ENCODE measurements at regions not wholly inside any gene's neighbourhood (a gene's known extent, or its start where the extent isn't known, plus 50 kb on each side); places are given as distances from the start of the nearest gene placed in this dataset.
"Not testable (repeated sequence)": the region's sequence is repeated elsewhere in the genome, so short reads cannot be mapped to it uniquely, and the experiment has no call there.

- DNase-seq (ENCODE audit: low read depth in 3 of 3, low spot score in 2 of 3): no peak
Measured at GRCh38 chr16:52740766-52741165, 193.8 kb upstream of the TOX3 start.

- DNase-seq (ENCODE audit: low read depth in 3 of 3, low spot score in 2 of 3): no peak
Measured at GRCh38 chr16:52740333-52740732, 193.4 kb upstream of the TOX3 start.

DNA sequence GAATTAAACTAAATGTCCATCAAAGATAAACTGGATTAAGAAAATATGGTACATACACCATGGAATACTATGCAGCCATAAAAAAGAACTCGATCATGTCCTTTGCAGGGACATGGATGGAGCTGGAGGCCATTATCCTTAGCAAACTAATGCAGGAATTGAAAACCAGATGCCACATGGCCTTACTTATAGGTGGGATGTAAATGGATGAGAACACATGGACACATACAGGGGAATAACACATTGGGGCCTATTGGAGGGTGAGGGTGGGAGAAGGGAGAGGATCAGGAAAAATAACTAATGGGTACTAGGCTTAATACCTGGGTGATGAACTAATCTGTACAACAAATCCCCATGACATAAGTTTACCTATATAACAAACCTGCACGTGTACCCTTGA, 192.0 kb upstream of the TOX3 start:
- DNase-seq (ENCODE audit: low read depth in 3 of 3, low spot score in 2 of 3): not testable (repeated sequence)

DNA sequence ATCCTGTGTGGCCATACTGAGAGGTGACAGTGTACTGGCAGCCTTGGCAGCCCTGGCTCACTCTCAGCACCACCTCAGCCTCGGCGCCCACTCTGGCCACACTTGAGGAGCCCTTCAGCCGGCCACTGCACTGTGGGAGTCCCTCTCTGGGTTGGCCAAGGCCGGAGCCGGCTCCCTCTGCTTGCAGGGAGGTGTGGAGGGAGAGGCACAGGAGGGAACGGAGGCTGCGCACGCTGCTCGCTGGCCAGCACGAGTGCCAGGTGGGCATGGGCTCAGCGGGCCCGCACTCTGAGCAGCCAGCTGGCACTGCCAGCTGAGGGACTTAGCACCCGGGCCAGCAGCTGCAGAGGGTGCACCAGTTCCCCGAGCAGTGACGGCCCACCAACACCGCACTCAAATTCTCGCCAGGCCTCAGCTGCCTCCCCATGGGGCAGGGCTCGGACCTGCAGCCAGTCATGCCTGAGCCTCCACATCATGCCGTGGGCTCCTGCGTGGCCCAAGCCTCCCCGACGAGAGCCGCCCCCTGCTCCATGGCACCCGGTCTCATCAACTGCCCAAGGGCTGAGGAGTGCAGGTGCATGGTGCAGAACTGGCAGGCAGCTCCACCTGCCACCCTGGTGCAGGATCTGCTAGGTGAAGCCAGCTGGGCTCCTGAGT, 184.4 kb upstream of the TOX3 start:
- DNase-seq (ENCODE audit: low read depth in 3 of 3, low spot score in 2 of 3): no peak

DNA sequence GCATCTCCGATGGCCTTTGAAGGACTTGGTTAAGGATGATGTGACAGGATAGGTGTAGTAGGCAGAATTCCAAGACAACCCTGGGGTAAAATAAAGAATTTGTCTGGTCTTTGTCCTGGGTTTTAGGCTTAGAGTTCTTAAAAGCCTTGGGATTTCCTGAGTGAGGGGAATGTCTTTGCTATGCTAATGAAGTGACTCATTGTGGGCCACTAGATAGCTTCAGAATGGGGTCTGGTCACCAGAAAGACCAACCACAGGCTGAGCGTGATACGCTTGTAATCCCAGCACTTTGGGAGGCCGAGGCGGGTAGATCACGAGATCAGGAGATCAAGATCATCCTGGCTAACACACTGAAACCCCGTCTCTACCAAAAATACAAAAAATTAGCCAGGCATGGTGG, 182.8 kb upstream of the TOX3 start:
- DNase-seq (ENCODE audit: low read depth in 3 of 3, low spot score in 2 of 3): no peak

DNA sequence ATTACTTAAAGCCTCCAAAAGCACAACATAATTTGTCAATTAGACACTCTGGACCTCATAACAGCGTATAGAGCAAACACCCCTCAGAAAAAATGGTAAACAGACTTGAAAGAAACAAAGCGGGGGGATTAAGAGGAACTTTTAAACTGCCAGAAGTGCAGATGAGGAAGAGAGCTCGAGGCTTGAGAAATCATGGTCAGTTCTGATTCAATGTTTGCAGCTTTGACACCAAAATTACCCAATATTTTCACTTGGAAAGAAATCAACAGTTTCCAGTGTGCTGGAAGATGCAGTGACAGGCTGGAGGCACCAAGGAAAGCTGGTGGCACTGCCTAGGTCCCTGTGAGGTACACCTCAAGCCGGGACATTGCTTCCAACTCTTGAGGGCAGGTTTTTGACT, 180.9 kb upstream of the TOX3 start:
- DNase-seq (ENCODE audit: low read depth in 3 of 3, low spot score in 2 of 3): no peak

- no peak for DNase-seq (ENCODE audit: low read depth in 3 of 3, low spot score in 2 of 3)
Measured at GRCh38 chr16:52727441-52727840, 180.5 kb upstream of the TOX3 start.

- no peak for DNase-seq (ENCODE audit: low read depth in 3 of 3, low spot score in 2 of 3)
Measured at GRCh38 chr16:52725461-52725860, 178.5 kb upstream of the TOX3 start.

DNA sequence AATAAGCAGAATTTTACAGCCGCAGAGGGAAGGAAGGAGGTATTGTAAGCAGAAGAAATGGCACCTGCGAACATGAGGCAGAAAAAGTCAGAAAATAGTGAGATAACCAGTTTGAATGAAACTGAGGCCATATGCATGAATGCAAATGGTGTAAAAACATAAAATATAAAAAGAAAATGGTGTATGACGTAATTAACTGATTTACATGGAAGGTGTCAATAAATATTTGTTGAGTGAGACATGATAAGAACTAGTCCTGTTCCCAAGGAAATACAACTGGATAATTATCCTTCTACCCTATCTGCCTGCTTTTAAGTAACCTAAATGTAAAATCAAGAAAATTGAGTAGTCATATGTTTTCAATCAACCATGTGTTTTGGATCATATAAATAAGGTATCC, 178.1 kb upstream of the TOX3 start:
- DNase-seq (ENCODE audit: low read depth in 3 of 3, low spot score in 2 of 3): no peak

GRCh38 chr16:52721331-52721730, 174.4 kb upstream of the TOX3 start:
- DNase-seq (ENCODE audit: low read depth in 3 of 3, low spot score in 2 of 3): peak in 2 of 3 donors; percentile 13 to 18

- DNase-seq (ENCODE audit: low read depth in 3 of 3, low spot score in 2 of 3): no peak
Measured at GRCh38 chr16:52718046-52718445, 171.1 kb upstream of the TOX3 start.

GRCh38 chr16:52713740-52714139, 166.8 kb upstream of the TOX3 start:
- DNase-seq (ENCODE audit: low read depth in 3 of 3, low spot score in 2 of 3): no peak

DNA sequence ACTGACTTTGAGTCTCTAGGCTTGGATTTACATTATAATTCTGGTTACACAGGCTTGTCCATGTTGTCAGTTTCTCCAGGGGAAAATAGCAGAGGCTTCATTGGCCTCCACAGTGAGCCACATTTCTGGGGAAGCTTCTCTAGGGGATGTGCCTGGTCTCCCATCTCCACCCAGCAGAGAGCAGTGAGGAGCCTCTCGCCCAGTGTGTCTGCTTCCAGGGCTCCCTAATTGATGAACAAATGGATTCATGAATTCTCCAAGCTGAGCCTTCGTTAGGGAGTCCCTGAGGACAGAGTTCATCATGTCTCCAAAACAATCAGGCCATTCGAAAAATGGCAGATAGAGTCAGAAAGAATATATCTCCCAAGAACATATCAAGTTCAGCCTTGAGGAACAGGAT, 162.4 kb upstream of the TOX3 start:
- DNase-seq (ENCODE audit: low read depth in 3 of 3, low spot score in 2 of 3): no peak

GRCh38 chr16:52708476-52708875, 161.5 kb upstream of the TOX3 start:
- no peak for DNase-seq (ENCODE audit: low read depth in 3 of 3, low spot score in 2 of 3)

- DNase-seq (ENCODE audit: low read depth in 3 of 3, low spot score in 2 of 3): no peak
Measured at GRCh38 chr16:52707676-52708337, 160.9 kb upstream of the TOX3 start.

DNA sequence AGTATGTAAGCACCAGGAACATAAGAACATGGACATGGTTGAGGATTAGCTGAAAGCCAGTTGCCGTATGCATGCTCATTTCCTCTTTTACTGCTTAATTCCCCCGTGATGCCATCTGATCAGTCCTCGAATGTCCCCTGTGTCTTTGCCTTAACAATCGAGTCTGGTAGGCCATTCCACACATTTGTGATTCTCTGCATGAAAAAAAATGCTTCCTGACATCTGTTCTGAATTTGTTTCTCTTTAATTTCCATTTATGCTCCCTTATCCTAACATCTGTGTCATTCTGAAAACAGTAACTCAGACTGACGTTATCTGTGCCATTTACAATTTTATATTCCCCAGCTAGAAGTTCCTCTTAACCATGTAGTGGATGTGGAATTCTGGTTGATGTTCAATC, 158.2 kb upstream of the TOX3 start:
- DNase-seq (ENCODE audit: low read depth in 3 of 3, low spot score in 2 of 3): no peak

GRCh38 chr16:52697971-52698370, 151.0 kb upstream of the TOX3 start:
- no peak for DNase-seq (ENCODE audit: low read depth in 3 of 3, low spot score in 2 of 3)

- no peak for DNase-seq (ENCODE audit: low read depth in 3 of 3, low spot score in 2 of 3)
Measured at GRCh38 chr16:52696126-52696525, 149.2 kb upstream of the TOX3 start.

- DNase-seq (ENCODE audit: low read depth in 3 of 3, low spot score in 2 of 3): no peak
Measured at GRCh38 chr16:52690468-52690867, 143.5 kb upstream of the TOX3 start.

DNA sequence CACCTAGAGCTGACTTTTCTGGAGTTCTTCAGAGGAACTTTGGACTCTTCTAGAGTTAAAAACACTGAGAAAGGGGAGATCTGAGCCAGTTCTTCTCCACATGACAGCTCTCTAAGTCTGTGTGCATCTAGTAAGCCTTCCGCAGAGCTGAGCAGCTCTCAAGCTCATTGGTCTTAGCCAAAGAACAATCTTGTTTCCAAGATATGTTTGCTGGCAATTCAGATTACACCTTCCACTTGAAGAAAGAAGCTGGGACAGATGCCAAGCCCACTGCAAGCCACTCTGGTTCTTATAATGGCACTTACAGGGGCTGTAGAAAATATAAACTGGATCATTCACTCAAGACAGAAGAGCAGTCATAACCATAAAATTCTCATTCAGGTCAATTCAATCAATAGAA, 134.1 kb upstream of the TOX3 start:
- DNase-seq (ENCODE audit: low read depth in 3 of 3, low spot score in 2 of 3): no peak

DNA sequence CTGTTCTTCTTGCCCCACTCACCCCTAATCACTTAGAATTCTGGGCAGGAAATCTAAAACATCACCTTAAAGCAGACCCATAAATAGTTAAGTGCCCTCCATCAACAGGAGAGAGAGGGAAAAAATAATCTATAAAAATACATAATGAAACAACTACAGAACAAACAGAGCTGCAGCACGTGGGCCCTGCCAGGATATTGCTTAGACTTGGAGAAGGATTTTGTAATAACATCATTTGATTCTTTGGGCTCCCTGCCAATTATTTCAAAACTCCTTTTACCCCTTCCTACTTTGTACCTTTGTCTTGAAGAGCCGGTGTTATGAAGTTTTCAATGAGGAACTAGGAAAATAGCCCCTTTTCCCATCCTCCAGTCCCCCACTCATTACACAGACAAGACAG, 130.6 kb upstream of the TOX3 start:
- no peak for DNase-seq (ENCODE audit: low read depth in 3 of 3, low spot score in 2 of 3)

GRCh38 chr16:52676959-52677358, 130.0 kb upstream of the TOX3 start:
- DNase-seq (ENCODE audit: low read depth in 3 of 3, low spot score in 2 of 3): no peak

DNA sequence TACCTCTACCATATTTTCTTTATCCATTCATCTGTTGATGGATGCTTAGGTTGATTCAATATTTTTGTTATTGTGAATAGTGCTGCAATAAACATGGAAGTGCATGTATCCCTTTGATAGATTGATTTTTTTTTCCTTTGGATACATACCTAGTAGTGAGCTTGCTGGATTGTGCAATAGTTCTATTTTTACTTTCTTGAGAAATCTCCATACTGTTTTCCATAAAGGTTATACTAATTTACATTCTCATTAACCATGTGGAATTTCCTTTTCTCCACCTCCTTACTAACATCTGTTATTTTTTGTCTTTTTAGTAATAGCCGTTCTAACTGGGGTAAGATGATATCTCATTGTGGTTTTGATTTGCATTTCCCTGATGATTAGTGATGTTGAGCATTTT, 124.6 kb upstream of the TOX3 start:
- no peak for DNase-seq (ENCODE audit: low read depth in 3 of 3, low spot score in 2 of 3)
